Stomach (tissue), 4 donors: ENCODE measurements at regions not wholly inside any gene's neighbourhood (a gene's known extent, or its start where the extent isn't known, plus 50 kb on each side); places are given as distances from the start of the nearest gene placed in this dataset.

Experiments used
- CTCF ChIP-seq, 7 experiments: fragments of 450-650 bp in 4 of 7; fragments of 200-600 bp in 3 of 7; sonication (generic) in 3 of 7; IDR thresholded peaks; one replicate each; pipeline ENCODE4 v1.5.1; 2016 to 2019; ENCODE audit warnings: antibody characterized with exemption in 7 of 7, control low read depth in 2 of 7, mild to moderate bottlenecking in 1 of 7
- POLR2A ChIP-seq, 4 donors: fragments of 450-650 bp; IDR thresholded peaks; one replicate each; pipeline ENCODE4 v1.6.1; 2016; ENCODE audit warnings: antibody characterized with exemption in 4 of 4, control low read depth in 2 of 4, mild to moderate bottlenecking in 1 of 4, moderate library complexity in 1 of 4
- POLR2AphosphoS5 ChIP-seq, 3 donors: sonication (generic); formaldehyde crosslinking; IDR thresholded peaks; one replicate each; pipeline ENCODE4 v1.6.1; 2016; ENCODE audit warnings: antibody characterized with exemption in 3 of 3

GRCh38 chr1:173266841-173267240, 59.7 kb upstream of the TNFSF4 start:
- TF ChIP-seq CTCF (IDR thresholded peaks at IDR 0.05): no peak
- TF ChIP-seq POLR2AphosphoS5 (IDR thresholded peaks at IDR 0.05): no peak
- no peak for TF ChIP-seq POLR2A (IDR thresholded peaks at IDR 0.05)
